ENCODE measurements at regions not wholly inside any gene's neighbourhood (a gene's known extent, or its start where the extent isn't known, plus 50 kb on each side); places are given as distances from the start of the nearest gene placed in this dataset.

DNA sequence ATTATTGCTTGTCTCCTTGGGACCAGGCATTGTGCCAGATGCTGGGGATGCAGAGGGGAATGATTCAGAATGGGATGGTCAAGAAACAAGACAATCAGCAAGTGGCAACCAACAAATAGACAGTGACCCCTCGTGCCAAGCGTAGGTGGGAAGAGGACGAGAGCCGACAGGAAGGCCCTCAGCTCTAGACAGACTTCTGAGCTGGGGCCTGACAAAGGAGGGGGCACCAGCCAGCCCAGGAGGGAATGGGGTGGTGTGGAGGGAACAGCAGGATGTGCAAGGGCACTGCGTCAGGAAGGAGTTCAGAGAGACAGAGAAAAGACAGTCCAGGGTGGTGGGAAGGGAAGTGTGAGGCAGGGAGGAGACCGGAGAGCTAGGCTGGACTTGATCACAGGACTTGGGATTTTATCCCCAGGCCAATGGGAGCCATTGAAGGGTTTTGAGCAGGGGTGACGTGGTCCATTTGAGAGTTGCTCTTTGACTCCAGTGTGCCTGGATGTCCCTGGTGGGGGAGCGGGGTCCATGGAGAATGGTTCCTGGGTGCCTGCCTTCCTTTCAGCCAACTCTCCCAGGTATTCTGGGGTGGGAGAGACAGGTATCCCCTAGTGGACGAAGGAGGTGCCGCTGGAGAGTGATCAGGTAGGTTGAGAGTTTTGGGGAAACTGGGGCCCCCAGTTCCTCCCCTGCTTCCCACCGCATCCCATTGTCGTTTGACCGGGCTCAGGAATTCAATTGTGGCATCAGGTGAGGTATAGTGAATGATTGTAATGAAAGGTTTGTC lies 79.3 kb upstream of the ZNF618 start:
- no peak overlapping the region for H2AK9ac ChIP-seq (replicated peaks; ENCODE audit: low read depth, low read length, poor library complexity)
- 70% methylated on average over 6 of the region's 13 CpGs; no CpG with 5 or more reads in 1 of the 2 experiments for WGBS, 2 experiments (ENCODE audit: extremely low coverage in 2 of 2, insufficient read length in 1 of 2)
- no peak for DNase-seq
- no peak overlapping the region for H3K4me3 ChIP-seq (ENCODE audit: insufficient read depth, low read depth, low read length)
- no peaks in the 10 kb centered on the region for H3K79me1 ChIP-seq (ENCODE audit: low read depth in 1 of 2, low read length in 2 of 2)
- dilution Hi-C loops (cut with HindIII; ENCODE audit: low sequenced_read_pairs, unreplicated experiment): no loop called here
- no peak overlapping the region for H3K27ac ChIP-seq (ENCODE audit: insufficient read depth, low read length)
- H3K4ac ChIP-seq (ENCODE audit: low read depth, low read length): no peak overlapping the region
- H3K14ac ChIP-seq (replicated peaks; ENCODE audit: low read depth, low read length): no peak overlapping the region
- no peak overlapping the region for H4K5ac ChIP-seq (ENCODE audit: low read depth, low read length)
- H3K9me1 ChIP-seq (ENCODE audit: insufficient read depth, low read length): peaks cover 4% of the 10 kb centered on the region; the same call in 1 of the 2 replicates
- H4K8ac ChIP-seq (ENCODE audit: low read depth in 2 of 2, low read length in 2 of 2): no peak overlapping the region
- no peaks in the 10 kb centered on the region for H3K9me3 ChIP-seq (ENCODE audit: control insufficient read depth, insufficient read depth, low read length)
- no peak overlapping the region for H3K56ac ChIP-seq (ENCODE audit: extremely low read depth, insufficient read depth, low read length)
- ChIA-PET POLR2A (ENCODE audit: unreplicated experiment) (no interaction called here), CTCF (no interaction called here)
- H2AK5ac ChIP-seq (ENCODE audit: low read depth, low read length): no peak overlapping the region
- no peak overlapping the region for H2BK15ac ChIP-seq (ENCODE audit: low read depth, low read length)
- H2BK20ac ChIP-seq (ENCODE audit: low read depth, low read length): no peak overlapping the region
- TF ChIP-seq BHLHE40 (IDR thresholded peaks at IDR 0.05; ENCODE audit: low read depth, low read length) (no peak), CHD1 (IDR thresholded peaks at IDR 0.05; ENCODE audit: low read depth, low read length) (no peak), POLR2A (IDR thresholded peaks at IDR 0.05; ENCODE audit: low read depth, low read length) (no peak)
- TF ChIP-seq, protein P1, sequence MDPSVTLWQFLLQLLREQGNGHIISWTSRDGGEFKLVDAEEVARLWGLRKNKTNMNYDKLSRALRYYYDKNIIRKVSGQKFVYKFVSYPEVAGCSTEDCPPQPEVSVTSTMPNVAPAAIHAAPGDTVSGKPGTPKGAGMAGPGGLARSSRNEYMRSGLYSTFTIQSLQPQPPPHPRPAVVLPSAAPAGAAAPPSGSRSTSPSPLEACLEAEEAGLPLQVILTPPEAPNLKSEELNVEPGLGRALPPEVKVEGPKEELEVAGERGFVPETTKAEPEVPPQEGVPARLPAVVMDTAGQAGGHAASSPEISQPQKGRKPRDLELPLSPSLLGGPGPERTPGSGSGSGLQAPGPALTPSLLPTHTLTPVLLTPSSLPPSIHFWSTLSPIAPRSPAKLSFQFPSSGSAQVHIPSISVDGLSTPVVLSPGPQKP (IDR thresholded peaks at IDR 0.05; ENCODE audit: borderline replicate concordance, low read depth, low read length): no peak
- TF ChIP-seq, protein P2, sequence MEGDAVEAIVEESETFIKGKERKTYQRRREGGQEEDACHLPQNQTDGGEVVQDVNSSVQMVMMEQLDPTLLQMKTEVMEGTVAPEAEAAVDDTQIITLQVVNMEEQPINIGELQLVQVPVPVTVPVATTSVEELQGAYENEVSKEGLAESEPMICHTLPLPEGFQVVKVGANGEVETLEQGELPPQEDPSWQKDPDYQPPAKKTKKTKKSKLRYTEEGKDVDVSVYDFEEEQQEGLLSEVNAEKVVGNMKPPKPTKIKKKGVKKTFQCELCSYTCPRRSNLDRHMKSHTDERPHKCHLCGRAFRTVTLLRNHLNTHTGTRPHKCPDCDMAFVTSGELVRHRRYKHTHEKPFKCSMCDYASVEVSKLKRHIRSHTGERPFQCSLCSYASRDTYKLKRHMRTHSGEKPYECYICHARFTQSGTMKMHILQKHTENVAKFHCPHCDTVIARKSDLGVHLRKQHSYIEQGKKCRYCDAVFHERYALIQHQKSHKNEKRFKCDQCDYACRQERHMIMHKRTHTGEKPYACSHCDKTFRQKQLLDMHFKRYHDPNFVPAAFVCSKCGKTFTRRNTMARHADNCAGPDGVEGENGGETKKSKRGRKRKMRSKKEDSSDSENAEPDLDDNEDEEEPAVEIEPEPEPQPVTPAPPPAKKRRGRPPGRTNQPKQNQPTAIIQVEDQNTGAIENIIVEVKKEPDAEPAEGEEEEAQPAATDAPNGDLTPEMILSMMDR (conservative IDR thresholded peaks at IDR 0.05; ENCODE audit: low read depth, low read length): no peak
- H4K91ac ChIP-seq (ENCODE audit: insufficient read depth, low read depth, low read length): no peak overlapping the region
- H3K4me1 ChIP-seq (ENCODE audit: control insufficient read depth, insufficient read depth, low read length): no peaks in the 10 kb centered on the region; the same call in 1 of the 2 replicates
- no peaks in the 10 kb centered on the region for H4K20me1 ChIP-seq (ENCODE audit: insufficient read depth, low read length)
- H3K9ac ChIP-seq (ENCODE audit: low read depth, low read length): no peak overlapping the region
- peaks cover 54% of the 10 kb centered on the region for H3K27me3 ChIP-seq (ENCODE audit: control insufficient read depth, insufficient read depth, low read length)
- intact Hi-C loops (cut with micrococcal nuclease): no loop called here
- no peaks in the 10 kb centered on the region for H3K36me3 ChIP-seq (ENCODE audit: control insufficient read depth, insufficient read depth, low read length)
- in situ Hi-C loops (cut with MboI; ENCODE audit: low sequenced_read_pairs): no loop called here
- H2AFZ ChIP-seq (replicated peaks; ENCODE audit: low read length, poor library complexity): no peak overlapping the region
- no peak for ATAC-seq (ENCODE audit: low read depth)
- H3K4me2 ChIP-seq (ENCODE audit: low read depth, low read length): no peak overlapping the region
- no peak overlapping the region for H3K23ac ChIP-seq (ENCODE audit: low read depth, low read length)
- H2BK5ac ChIP-seq (ENCODE audit: low read depth, low read length, poor library complexity, severe bottlenecking): no peak overlapping the region
- no peak overlapping the region for H2BK120ac ChIP-seq (ENCODE audit: low read depth, low read length)
- H3K18ac ChIP-seq (ENCODE audit: low read depth, low read length): no peak overlapping the region
- BruUV-seq (replicated peaks): no TSS peak

All from IMR-90 (cell line).